Glutamatergic neuron (in vitro differentiated cells): ENCODE measurements at regions not wholly inside any gene's neighbourhood (a gene's known extent, or its start where the extent isn't known, plus 50 kb on each side); places are given as distances from the start of the nearest gene placed in this dataset.

Experiments used
- DNase-seq: peaks from one replicate; pipeline ENCODE4 v3.0.0; 2022
- H3K27ac Mint-ChIP-seq: one replicate; pipeline ENCODE4 v1.8.0; 2020; ENCODE audit warnings: mild to moderate bottlenecking, mixed read lengths, inconsistent platforms; ENCODE audit not compliant: unreplicated experiment
- H3K27me3 Mint-ChIP-seq: one replicate; pipeline ENCODE4 v1.8.0; 2020; ENCODE audit warnings: mild to moderate bottlenecking, moderate library complexity, mixed read lengths, inconsistent platforms; ENCODE audit not compliant: unreplicated experiment
- H3K36me3 Mint-ChIP-seq: one replicate; pipeline ENCODE4 v1.8.0; 2020; ENCODE audit warnings: mild to moderate bottlenecking, mixed read lengths, inconsistent platforms; ENCODE audit not compliant: unreplicated experiment
- H3K4me1 Mint-ChIP-seq: one replicate; pipeline ENCODE4 v1.8.0; 2020; ENCODE audit warnings: mild to moderate bottlenecking, low read depth, mixed read lengths, inconsistent platforms; ENCODE audit not compliant: unreplicated experiment
- H3K4me3 Mint-ChIP-seq: one replicate; pipeline ENCODE4 v1.8.0; 2020; ENCODE audit warnings: mild to moderate bottlenecking, mixed read lengths, inconsistent platforms; ENCODE audit not compliant: unreplicated experiment
- H3K9me3 Mint-ChIP-seq: one replicate; pipeline ENCODE4 v1.8.0; 2020; ENCODE audit warnings: mild to moderate bottlenecking, moderate library complexity, mixed read lengths, inconsistent platforms; ENCODE audit not compliant: unreplicated experiment
- CTCF ChIP-seq: fragments of 200-600 bp; sonication (generic); IDR thresholded peaks from one replicate; pipeline ENCODE4 v1.5.0; 2021; ENCODE audit not compliant: partially characterized antibody, unreplicated experiment

- H3K36me3 Mint-ChIP-seq = no peaks in the 10 kb centered on the region
- H3K9me3 Mint-ChIP-seq = peaks cover 2% of the 10 kb centered on the region
- H3K27ac Mint-ChIP-seq = no peak overlapping the region
- no peak for TF ChIP-seq CTCF
- no peaks in the 10 kb centered on the region for H3K4me1 Mint-ChIP-seq
- H3K4me3 Mint-ChIP-seq = no peak overlapping the region
- DNase-seq = no peak
- H3K27me3 Mint-ChIP-seq = no peaks in the 10 kb centered on the region
These were observed 1146.0 kb downstream of the NLGN4X start for GRCh38 chrX:5082705-5083104.

- peaks cover 2% of the 10 kb centered on the region for H3K9me3 Mint-ChIP-seq
- DNase-seq = no peak
- H3K4me3 Mint-ChIP-seq = no peak overlapping the region
- no peaks in the 10 kb centered on the region for H3K4me1 Mint-ChIP-seq
- H3K27ac Mint-ChIP-seq = no peak overlapping the region
- H3K27me3 Mint-ChIP-seq = no peaks in the 10 kb centered on the region
- no peak for TF ChIP-seq CTCF
- no peaks in the 10 kb centered on the region for H3K36me3 Mint-ChIP-seq
These were observed 1147.9 kb downstream of the NLGN4X start for GRCh38 chrX:5080791-5081190.

GRCh38 chrX:5068550-5068949 is 1160.1 kb downstream of the NLGN4X start:
- Mint-ChIP-seq H3K36me3 (no peaks in the 10 kb centered on the region), H3K4me3 (no peak overlapping the region), H3K27ac (no peak overlapping the region), H3K4me1 (no peaks in the 10 kb centered on the region), H3K27me3 (no peaks in the 10 kb centered on the region), H3K9me3 (no peaks in the 10 kb centered on the region)
- no peak for DNase-seq
- no peak for TF ChIP-seq CTCF

GRCh38 chrX:5057786-5058185 is 1170.9 kb downstream of the NLGN4X start:
- Mint-ChIP-seq H3K36me3 (no peaks in the 10 kb centered on the region), H3K27ac (no peak overlapping the region), H3K9me3 (no peaks in the 10 kb centered on the region), H3K27me3 (no peaks in the 10 kb centered on the region), H3K4me1 (no peaks in the 10 kb centered on the region), H3K4me3 (no peak overlapping the region)
- no peak for DNase-seq
- TF ChIP-seq CTCF = no peak

- Mint-ChIP-seq H3K27ac (no peak overlapping the region), H3K4me3 (no peak overlapping the region), H3K27me3 (no peaks in the 10 kb centered on the region), H3K9me3 (no peaks in the 10 kb centered on the region), H3K36me3 (no peaks in the 10 kb centered on the region), H3K4me1 (no peaks in the 10 kb centered on the region)
- no peak for DNase-seq
- no peak for TF ChIP-seq CTCF
These were observed 1173.8 kb downstream of the NLGN4X start for GRCh38 chrX:5054852-5055251.
